ENCODE measurements at regions not wholly inside any gene's neighbourhood (a gene's known extent, or its start where the extent isn't known, plus 50 kb on each side); places are given as distances from the start of the nearest gene placed in this dataset.
A peak's percentile ranks its signal among the peaks of the same experiment; 100 is the strongest.

DNA sequence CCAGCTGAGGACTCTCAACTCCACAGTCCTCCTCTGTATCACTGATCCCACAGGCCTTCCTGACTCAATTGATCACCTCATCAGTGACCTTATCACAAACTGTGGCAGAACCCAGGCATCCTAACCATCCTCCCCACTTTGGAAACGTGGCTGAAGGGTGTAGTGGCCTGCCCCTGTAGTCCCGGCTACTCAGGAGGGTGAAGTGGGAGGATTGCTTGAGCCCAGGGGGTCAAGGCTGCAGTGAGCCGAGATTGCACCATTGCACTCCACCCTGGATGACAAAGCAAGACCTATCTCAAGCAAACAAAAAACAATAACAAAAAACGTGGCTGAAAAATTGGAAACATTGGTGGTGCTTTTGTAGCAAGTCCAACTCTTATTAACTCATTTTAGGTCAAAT lies 203.4 kb upstream of the ZNF217 start:
- no peak for DNase-seq (ENCODE audit: low read depth)
- H3K4me3 ChIP-seq (ENCODE audit: control insufficient read depth, low read depth, low read length) = no peak overlapping the region
- TF ChIP-seq, protein P1, sequence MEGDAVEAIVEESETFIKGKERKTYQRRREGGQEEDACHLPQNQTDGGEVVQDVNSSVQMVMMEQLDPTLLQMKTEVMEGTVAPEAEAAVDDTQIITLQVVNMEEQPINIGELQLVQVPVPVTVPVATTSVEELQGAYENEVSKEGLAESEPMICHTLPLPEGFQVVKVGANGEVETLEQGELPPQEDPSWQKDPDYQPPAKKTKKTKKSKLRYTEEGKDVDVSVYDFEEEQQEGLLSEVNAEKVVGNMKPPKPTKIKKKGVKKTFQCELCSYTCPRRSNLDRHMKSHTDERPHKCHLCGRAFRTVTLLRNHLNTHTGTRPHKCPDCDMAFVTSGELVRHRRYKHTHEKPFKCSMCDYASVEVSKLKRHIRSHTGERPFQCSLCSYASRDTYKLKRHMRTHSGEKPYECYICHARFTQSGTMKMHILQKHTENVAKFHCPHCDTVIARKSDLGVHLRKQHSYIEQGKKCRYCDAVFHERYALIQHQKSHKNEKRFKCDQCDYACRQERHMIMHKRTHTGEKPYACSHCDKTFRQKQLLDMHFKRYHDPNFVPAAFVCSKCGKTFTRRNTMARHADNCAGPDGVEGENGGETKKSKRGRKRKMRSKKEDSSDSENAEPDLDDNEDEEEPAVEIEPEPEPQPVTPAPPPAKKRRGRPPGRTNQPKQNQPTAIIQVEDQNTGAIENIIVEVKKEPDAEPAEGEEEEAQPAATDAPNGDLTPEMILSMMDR (conservative IDR thresholded peaks at IDR 0.05; ENCODE audit: control insufficient read depth, insufficient read depth, low read depth, low read length) = no peak

DNA sequence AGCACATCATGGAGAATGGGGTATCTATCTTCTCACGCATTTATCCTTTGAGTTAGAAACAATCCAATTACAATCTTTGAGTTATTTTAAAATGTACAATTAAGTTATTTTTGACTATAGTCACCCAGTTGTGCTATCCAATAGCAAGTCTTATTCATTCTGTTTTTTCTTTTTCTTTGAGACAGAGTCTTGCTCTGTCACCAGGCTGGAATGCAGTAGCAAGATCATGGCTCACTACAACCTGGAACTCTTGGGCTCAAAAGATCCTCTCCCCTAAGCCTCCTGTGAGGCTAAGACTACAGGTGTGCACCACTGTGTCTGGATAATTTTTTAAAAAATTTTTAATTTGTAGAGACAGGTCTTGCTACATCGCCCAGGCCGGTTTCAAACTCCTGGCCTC lies 201.5 kb upstream of the ZNF217 start:
- TF ChIP-seq, protein P1 (conservative IDR thresholded peaks at IDR 0.05; ENCODE audit: control insufficient read depth, insufficient read depth, low read depth, low read length) = no peak
- H3K4me3 ChIP-seq (ENCODE audit: control insufficient read depth, low read depth, low read length) = no peak overlapping the region
- DNase-seq (ENCODE audit: low read depth) = peak; percentile 33

- H3K4me3 ChIP-seq (ENCODE audit: control insufficient read depth, low read depth, low read length) = no peak overlapping the region
- peak; percentile 60 for DNase-seq (ENCODE audit: low read depth)
- TF ChIP-seq, protein P1 (conservative IDR thresholded peaks at IDR 0.05; ENCODE audit: control insufficient read depth, insufficient read depth, low read depth, low read length) = no peak
These were observed 201.0 kb upstream of the ZNF217 start for GRCh38 chr20:53794529-53795115.

DNA sequence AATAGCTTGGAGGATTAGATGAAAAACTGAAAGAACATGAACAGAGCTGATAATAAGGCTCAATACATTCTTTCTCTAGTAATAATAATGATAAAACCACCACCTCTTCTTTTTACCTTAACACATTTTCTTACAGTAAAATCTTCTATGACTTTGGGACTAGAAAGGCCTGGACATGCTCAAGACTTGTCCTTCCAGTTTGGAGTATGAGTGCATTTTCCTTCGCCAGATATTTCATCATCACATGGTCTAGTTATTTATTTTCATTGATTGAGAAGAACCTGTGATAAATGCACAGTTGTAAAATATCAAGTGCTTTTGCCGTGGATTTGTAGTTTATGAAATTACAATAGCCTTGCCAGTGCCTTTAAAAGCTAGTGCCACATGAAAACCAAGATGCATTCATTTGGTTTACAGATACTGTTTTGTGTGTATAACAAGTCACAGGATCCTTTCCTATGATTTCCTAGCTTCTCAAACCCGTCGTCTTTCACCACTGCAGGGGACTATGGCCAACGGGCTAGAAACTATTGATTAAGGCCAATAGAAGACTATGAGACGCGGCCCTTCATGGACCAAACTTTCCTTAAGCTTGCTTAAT lies 200.2 kb upstream of the ZNF217 start:
- DNase-seq (ENCODE audit: low read depth) = no peak
- no peak overlapping the region for H3K4me3 ChIP-seq (ENCODE audit: control insufficient read depth, low read depth, low read length)
- TF ChIP-seq, protein P1 (conservative IDR thresholded peaks at IDR 0.05; ENCODE audit: control insufficient read depth, insufficient read depth, low read depth, low read length) = no peak

DNA sequence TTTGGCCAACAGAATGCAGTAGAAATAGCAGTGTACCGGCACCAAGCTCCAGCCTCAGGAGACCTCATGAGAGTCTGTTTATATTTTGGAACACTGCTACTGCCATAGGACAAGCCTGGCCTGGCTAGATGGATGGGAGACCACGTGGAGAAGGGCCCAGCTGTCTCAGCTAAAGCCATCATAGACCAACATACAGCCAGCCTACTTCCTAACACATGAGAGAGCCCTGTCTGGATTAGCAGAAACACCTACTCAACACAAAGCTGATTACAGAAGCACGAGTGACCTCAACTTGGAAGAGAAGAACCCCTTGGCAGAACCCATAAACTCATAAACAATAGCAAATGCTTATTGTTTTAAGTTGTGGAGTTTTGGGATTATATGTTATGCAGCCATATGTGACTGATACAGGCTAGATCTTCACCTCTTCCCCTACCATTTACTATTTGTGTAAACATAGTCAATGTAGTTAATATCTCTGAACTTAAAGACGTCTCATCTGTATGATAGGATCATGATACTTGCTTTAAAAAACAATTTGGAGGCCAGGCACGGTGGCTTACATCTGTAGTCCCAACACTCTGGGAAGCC lies 199.4 kb upstream of the ZNF217 start:
- H3K4me3 ChIP-seq (ENCODE audit: control insufficient read depth, low read depth, low read length) = no peak overlapping the region
- TF ChIP-seq, protein P1 (conservative IDR thresholded peaks at IDR 0.05; ENCODE audit: control insufficient read depth, insufficient read depth, low read depth, low read length) = no peak
- DNase-seq (ENCODE audit: low read depth) = no peak

DNA sequence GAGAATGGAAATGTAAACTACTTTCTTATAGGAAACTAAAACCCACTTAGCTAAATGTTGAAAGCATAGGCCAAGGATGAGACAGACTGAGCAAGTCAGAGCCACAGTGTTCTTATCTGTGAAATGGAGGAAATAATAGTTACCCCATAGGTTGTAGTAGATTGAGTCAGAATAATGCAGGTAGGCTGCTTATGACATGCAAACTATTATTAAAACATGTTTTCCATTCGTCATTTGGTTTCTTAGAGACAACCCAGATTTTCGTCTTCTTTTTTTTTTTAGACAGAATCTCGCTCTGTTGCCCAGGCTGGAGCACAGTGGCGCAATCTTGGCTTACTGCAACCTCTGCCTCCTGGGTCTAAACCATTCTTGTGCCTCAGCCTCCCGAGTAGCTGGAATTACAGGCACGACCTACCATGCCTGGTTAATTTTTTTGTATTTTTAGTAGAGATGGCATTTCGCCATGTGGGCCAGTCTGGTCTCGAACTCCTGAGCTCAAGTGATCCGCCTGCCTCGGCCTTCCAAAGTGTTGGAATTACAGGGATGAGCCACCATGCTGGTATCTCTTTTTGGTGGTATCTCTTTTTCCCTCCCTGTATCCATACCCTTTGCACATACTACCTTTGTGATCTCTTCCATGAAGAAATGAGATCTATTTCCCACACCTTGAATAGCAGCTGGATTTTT lies 196.5 kb upstream of the ZNF217 start:
- no peak overlapping the region for H3K4me3 ChIP-seq (ENCODE audit: control insufficient read depth, low read depth, low read length)
- TF ChIP-seq, protein P1 (conservative IDR thresholded peaks at IDR 0.05; ENCODE audit: control insufficient read depth, insufficient read depth, low read depth, low read length) = no peak
- DNase-seq (ENCODE audit: low read depth) = no peak

Measured in fibroblast of mammary gland (primary cell).